SK-MEL-5 (cell line): ENCODE measurements at regions not wholly inside any gene's neighbourhood (a gene's known extent, or its start where the extent isn't known, plus 50 kb on each side); places are given as distances from the start of the nearest gene placed in this dataset.

Source experiments
- DNase-seq: peaks from one replicate; pipeline ENCODE4 v3.0.0-alpha.2; 2016; ENCODE audit warnings: low read depth, low spot score
- in situ Hi-C: cut with HindIII; loops from 2 replicates; pipeline ENCODE4 v1.10.0; 2016; ENCODE audit warnings: low sequenced_read_pairs, high pct_unique_total_duplicates, low pct_unique_long_range_greater_than_20kb

GRCh38 chrX:51954592-51954991 lies 61.2 kb downstream of the MAGED1 start:
- no peak for DNase-seq
- in situ Hi-C loops = no loop called here

GRCh38 chrX:51955200-51955599 lies 61.8 kb downstream of the MAGED1 start:
- in situ Hi-C loops = no loop called here
- DNase-seq = no peak

DNA sequence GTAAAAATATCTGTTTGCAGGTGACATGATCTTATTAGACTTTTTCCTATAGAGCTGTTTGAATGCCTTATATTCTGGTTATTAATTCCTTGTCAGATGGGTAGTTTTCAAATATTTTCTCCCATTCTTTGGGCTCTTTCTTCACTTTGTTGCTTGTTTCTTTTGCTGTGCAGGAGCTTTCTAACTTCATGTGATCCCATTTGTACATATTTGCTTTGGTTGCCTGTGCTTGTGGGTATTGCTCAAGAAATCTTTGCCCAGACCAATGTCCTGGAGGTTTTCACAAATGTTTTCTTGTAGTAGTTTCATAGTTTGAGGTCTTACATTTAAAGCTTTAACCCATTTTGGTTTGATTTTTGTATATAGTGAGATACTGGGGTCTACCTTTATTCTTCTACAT lies 63.0 kb downstream of the MAGED1 start:
- DNase-seq = no peak
- in situ Hi-C loops = no loop called here

GRCh38 chrX:51975360-51975759 lies 81.9 kb downstream of the MAGED1 start:
- in situ Hi-C loops = no loop called here
- no peak for DNase-seq

DNA sequence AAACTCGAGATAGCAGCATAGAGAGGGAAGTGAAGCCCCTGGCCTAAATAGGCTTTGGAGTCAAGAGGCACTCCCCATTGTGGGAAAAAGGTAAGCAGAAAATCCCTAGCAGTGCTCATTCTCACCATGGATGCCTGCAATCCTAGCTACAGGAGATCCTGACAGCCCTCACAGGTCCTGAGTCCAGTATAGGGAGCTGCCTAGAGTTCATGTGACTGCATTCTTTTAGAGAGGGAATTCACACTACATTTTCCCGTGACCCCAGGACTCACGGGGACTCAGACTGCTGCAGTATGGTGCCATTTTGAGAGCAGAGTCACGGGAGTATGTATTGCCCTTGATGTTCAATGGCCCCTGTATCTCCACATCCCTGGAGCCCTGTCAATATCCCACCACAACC lies 82.4 kb downstream of the MAGED1 start:
- DNase-seq = peak; percentile 0
- in situ Hi-C loops = no loop called here

- in situ Hi-C loops = no loop called here
- DNase-seq = no peak
Observed at GRCh38 chrX:51976503-51976902, 83.1 kb downstream of the MAGED1 start.
